NCI-H2196 (cell line): ENCODE measurements at regions not wholly inside any gene's neighbourhood (a gene's known extent, or its start where the extent isn't known, plus 50 kb on each side); places are given as distances from the start of the nearest gene placed in this dataset.

Source experiments
- DNase-seq: peaks from one replicate; lab custom pipeline; 2025; ENCODE audit not compliant: unreplicated experiment; lab: John Stamatoyannopoulos, UW

DNA sequence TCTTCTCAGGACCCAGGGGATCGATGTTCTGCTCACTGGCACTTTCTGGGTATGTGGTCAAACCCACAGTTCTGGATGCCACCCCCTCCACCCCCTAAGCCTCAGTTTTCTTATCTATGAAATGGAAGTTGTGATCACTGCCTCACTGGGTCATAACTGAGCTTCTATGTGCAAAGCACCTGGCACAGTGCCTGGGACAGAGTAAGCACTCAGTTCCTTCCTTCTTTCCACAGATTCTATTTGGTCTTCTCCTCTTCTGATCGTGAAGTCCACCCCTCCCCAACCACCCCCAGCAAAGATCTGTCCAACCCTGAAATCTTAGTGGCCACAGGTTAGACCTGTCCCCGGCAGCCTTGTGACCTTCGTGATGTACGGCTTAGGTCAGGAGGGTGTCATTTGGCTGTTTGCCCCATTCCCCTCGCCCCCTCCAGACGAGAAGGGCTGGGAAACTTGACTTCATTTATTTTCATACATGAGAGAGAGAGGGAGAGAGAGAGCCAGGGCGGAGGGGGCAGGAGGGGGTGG, 181.4 kb downstream of the FGF18 start:
- DNase-seq = no peak

DNA sequence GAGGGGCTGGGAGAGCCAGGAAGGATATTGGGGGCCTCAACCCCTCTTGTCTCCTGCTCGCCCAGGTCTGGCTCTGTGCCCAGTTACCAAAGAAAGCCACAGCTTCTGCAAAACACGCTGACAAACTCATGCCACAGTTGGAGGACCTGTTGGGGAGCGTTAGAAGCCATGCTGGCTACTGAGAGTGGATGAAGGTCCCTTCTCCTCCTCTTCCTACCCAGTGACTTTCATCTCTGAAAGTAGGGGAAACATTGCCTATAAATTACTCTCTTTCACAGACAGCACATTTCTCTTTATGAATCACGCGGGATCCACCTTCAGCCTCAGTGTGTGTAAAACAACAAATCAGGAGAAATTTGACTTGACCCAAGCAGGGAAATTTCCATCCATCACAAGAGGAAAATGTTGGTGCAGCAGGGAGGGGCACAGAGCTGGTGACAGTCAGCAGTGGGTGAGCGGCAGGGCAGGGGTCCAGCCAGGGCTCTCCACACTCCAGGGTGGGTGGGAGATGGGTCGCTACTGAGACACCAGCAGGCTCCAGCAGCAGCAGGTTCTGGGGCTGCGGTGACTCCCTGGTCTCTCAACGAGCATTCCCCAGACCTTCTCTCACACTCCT, 181.9 kb downstream of the FGF18 start:
- DNase-seq = no peak

DNA sequence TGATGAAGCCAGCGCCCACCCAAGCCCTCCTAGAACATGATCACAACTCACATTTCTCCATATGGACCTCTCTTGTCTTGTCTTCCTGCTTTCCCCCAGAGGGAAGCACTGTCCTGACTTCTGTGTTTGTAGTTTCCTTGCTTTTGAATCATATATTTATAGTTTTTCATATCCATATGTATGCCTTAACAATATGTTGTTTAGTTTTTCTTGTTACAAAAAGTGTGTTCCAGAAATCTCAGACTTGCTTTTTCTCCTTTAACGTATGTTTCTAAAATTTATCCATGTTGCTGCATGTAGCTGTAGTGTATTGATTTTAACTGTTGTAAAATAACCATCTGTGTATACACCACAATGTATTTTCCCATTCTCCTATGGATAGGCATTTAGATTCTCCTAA, 182.0 kb upstream of the SMIM23 start:
- DNase-seq = no peak

DNA sequence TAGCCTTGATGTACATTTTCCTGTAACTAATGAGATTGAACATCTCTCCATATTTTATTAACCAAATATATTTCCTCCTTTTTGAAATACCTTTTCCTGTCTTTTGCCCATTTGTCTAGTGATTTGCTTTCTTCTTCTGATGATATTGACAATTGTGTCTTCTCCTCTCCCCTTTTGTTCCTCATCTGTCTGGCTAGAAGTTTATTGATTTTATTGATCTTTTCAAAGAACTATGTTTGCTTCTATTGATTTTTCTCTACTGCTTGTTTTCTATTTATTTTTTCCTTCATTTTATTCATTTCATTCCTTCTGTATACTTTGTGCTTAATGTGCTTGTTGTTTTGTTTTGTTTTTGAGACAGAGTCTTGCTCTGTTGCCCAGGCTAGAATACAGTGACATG, 181.4 kb upstream of the SMIM23 start:
- DNase-seq = no peak

DNA sequence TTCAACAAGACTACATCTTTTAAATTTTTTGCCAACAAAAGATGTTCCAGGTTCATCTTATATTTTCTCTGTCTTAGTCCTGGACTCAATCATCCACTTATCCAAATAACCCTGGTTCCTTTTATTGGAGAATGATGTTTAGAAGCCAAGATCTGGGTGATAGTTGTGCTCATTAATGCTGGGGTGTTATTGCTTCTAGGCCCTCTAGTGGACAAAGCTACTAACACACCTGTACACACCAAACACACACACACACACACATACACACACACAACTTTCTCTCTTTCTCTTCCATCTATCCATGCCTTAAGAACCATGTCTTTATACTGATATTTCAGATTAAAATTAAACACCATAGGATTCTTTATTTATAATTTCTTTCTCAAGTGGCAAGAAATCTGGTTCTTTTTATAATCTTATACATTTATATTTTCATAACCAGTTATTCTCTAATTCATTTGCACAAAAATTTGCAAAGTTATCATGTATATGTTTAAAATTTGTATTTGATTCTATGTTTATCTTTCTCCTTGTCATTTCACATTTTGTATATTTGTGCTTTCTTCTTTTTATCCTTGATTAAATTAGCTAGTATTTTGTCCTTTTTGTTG, 179.1 kb upstream of the SMIM23 start:
- no peak for DNase-seq

DNA sequence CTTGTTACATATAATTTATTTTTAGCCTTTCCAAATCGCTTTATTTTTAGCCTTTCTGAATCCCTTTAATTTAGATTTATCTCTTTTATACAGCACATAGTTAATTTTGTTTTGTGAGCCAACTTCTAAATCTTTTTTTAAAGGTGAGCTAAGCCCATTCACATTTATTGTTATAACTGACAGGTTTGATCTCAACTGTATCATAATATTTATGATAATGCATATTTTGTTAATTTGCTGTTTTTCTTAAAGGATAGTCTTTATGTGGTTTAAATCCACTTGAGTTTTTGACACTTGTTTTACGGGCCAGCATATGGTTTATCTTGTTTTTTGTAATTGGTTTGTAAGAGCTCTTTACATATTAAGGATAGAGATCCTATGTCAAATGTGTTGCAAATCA, 177.8 kb upstream of the SMIM23 start:
- DNase-seq = no peak

DNA sequence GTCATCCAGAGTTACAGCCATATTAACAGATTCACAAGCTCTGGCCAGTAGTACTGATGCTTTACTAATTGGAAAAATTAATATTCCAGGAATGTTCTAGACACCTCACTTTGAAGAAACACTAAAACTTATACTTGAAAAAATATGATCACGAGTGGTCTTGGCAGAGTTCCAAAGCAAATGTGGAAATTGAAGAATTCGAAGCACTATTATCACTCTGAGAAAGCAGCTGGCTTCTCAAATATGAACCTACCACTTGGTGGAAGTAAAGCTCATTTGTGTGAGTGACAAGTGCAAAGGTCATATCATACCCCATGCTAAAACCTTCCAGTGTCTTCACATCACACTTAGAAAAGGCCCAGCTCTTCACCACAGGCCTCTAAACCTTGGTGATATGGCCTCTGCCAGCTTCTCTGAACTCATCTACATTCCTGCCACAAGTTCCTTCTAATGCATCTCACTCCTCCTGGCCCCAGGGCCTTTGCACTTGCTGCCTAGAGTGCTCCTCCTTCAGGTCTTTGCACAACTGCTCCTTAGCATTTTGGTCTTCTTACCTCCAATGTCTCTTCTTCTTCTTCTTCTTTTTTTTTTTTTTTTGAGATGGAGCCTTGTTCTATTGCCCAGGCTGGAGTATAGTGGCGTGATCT, 175.7 kb upstream of the SMIM23 start:
- no peak for DNase-seq

DNA sequence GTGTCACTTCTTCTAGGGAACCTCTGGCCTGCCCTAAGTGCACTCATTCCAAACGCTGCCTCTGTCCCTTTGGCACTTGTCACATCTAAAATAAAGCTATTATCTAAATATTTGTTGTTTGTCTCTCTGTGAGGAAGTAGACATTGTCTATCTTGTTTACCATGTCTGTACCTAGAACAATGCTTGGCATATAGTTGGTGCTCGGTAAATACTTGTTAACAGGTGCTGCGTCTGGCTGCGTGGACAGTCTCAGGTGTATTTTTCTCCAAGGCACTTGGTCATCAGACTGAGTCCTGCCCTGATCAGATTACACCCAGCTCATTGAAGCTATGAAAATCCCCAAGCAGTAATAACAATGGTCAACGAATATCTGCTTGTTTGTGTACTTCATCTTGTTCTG, 174.9 kb upstream of the SMIM23 start:
- DNase-seq = peak; percentile 56

DNA sequence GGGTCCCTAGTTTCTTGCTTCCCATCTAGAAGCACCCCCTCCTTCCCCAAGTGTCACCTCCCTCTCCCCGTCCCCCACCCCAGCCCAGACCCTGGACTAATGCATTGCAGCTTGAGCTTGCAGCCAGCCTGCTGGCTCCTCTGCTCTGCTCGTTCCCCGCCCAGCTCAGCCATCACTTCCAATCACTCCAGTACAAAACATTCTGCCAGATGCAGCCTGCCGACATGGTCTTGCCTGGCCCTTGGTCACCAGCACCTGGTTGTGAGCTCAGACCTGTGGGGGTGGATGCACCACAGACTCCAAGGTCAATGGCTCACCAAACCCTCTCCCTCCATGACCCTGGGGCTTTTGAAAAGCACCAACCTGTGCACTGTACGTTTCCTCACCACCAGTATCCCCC, 172.9 kb upstream of the SMIM23 start:
- DNase-seq = no peak

DNA sequence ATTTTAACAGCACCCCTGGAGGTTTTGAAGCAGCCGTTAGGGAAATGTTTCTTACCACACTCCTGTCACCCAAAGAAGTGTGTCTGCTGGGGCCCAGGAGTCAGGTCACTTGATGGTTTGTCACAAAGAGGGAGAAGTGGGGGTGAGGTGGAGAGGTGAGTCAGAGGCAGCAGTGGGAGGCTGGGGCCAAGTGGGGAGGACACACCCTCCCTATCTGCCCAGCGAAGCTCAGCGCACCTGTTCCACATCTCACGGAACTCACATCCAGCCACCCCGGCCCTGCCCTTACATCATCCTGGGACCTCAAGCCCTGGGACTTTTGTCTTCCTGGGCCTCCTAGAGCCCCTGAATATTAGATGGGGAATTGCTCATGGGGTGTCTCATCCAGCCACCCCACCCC, 171.1 kb upstream of the SMIM23 start:
- no peak for DNase-seq

DNA sequence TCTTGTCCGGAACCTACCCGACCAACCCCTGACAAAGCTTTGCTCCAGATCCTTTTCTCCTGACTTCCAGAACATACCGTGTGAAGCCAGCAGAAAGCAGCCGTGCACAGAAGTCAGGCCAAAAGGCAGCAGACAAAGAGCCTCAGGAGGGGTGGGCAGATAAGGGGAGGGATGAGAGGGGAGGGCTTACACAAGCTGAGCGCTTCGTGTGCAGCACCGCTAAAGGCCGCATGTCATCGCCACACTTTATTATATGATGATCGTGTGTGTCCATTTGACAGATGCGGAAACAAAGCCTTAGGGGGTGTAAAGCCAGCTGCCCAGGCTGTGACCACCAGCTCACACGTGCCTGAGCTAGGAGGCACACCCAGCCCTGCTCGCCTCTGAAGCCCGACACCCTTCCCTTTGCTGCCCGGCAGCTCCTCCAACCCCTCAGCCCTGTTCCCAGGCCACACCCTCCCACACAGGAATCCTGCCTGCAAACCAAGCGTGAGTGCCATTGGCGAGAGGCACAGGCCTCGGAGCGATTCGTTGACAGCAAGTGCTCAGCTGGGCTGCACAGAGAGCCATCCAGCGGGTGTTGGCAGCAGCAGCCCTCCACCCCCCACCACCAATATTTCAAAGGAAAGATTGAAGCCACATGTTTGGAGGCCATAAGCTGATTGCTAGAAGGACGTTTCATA, 170.5 kb upstream of the SMIM23 start:
- DNase-seq = no peak

DNA sequence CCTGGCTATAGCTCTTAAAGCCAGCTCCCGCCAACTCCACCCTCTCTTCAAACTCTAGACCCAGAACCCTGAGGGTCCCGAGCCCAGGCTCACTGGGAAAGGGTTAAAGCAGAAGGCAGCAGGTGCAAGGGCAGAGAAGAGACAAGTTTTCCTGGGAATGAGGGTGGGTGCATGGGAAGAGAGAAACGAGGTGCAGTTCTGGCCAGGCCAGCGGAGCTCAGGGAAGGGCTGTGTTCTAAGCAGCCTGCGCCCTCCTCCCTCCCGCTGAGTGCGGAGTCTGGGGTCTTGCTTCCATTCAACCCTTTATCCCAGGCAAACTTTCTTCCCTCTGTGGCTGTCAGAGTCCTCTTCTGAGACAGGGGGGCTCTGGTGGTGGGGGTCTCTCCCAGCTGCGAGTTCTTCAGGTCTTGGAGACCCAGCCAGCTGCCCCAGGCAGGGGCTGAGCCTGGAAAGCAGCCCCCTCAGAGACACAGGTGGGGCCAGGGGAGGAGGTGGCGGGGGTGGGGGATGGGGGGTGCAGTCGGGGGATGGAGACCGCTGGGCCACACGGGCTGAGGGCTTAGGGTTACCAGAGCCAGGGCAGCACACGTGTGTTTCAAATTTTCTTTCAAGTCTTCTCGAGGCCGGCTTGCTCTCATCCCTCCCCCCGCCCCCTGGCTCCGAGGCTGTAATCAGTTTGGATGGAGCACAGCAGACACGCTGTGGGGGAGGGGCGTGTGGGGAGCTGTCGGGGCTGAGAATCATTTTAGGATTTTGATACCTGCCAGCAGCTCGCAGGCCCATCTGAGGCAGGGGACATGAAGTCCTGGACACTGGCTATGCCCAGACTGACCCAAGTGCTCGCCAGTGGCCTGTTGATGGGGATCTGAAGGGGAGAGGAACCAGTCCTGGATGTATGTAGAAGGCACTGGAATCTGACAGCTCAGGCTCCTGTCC, 169.6 kb upstream of the SMIM23 start:
- DNase-seq = no peak

DNA sequence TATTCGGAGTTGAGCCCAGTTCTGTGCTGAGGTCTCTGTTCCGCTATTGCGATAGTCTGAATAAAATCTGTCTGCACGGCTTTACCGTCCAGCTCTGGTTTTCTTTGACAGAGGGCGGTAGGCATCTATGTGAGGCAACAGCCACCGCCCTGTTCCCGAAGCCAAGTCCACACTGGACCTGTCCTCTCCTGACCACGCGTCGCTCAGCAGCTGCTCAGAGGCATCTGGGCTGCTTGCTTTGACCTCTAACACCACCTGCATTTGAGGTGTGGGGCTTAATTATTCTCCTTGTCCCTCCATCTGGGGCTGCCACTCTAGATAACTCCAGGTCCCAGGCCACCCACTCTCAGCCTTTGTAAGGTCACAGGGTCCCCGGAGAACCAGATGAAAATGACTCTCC, 168.4 kb upstream of the SMIM23 start:
- DNase-seq = no peak

DNA sequence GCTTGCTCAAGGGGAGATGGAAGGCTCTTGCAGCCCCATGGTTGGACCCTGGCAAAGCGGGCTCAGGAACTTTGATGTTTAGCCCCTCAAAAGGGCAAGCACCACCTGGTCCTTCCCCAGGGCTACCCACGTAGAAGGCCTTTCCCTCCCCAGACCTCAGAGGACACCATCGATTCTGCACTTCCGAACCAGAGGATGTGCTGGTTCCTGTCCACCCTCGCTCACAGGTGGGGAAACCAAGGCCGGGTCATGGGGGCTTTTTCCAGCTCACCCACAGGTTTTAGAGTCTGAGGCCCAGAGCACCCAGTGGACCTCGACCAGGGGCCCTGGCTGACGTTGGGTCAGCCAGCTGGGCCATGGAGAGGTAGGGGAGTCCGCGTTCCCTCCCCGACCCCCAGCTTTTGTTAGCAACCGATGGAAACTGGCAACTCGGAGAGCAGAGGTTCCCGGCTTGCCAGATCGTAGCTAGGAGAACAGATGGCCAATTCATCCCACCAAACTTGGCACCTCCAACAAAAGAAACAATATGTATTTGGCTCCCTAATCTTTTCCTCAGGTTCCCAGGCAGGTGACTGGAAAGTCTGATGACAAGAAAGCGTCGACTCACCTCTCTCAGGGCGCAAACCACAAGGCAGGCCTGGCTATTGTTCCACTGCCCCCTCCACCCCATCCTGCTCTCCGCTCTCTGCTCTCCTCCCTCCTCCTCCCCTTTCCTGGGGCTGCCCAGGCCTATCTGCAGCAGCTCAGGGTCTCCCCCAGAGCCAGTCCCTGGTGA, 167.6 kb upstream of the SMIM23 start:
- no peak for DNase-seq

DNA sequence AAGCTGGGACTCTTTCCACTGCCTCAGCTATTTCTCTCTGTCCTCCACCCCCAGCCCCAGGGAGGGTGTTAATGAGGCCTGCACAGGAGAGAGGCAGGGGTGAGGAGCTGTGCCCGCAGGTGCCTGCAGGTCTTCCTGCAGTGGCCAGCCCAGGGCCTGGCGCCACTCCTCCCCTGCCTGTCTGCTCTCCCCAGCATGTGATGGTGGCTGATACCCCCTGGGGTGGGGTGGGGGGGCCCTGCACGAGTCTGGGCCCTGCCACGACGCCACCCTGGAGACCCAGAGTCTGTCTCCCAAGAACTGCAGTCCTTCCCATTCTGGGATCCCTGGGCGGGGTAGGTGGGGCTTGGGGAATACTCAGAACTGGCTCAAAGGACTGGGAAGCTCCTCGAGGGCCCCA, 166.4 kb upstream of the SMIM23 start:
- DNase-seq = no peak

DNA sequence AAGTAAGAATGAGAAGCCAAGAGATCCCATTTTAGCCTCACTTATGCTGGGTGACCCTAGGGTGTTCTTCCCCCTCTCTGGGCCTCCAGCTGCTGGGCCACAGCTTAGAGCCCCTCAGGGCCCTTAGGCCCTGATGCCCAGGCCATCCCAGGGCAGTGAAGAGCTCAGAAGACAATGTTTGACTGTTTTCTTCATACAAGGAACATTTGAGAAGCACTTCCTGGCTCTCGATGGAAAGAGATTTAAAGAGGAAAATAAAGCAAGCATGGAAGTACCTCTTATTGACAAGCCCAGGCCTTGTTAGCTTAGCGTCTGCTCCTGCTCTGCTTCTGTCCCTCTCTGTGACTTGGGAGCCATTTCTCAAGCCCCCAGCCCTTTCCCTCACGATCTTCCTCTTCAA, 165.9 kb upstream of the SMIM23 start:
- DNase-seq = no peak

DNA sequence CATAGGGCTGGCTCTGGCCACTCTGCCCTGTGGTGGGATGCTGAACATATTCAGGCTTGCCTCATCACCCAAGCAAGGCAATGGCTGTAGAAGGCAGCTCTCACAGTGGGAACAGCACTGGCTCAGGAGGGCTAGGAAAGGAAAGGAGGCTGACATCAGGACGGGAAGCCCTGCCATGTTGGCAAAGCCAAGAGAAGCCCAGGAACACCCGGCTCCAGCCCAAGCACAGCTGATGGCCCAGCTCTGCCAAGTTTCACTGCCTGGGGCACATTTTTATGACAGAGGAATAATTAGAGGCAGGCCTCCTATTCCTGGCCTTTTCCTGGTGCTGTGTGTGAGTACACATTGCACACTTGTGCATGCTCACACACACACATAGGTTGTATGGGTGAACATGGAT, 163.6 kb upstream of the SMIM23 start:
- DNase-seq = no peak

DNA sequence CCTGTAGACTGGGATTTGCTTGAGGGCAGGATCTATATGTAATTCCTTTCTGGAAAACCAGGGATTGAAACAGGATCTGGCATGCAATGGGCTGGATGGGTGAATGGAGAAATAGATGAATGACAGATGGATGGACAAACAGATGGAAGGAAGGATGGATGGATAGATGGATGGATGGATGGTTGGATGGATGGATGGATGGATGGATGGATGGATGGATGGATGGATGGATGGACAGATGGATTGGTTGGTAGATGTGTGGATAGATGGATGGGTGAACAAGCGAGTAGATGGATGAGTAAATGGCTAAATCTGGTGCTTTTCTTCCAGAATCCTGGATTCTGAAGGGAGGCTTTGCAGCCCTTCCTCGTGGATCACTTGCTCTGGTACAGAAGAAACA, 162.5 kb upstream of the SMIM23 start:
- DNase-seq = no peak

DNA sequence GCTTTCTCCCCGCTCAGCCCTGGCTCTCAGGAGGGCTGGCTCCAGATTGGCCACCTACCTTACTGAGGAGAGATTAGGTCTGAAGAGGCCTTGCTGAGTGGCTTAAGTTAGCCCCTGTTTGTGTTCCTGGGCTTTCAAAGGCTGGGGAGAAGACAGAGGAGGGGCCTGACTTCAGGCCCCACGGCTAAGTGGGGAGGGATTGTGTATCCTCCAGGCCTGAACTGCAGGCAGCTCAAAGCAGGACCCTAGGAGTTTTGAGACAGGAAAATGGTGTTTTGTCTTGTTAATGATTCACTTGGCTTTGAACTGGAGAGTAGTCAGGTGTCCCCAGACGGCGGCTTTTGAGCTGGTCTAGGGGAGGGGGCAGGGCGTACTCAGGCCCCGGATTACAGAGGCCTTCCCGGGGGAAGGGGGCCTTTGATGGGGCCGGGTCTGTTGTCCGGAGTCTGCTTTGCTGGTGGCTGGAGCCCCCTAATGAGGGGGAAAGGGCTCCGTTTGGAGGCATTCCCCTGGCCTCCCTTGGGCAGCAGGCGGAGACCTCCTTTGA, 162.0 kb upstream of the SMIM23 start:
- DNase-seq = no peak

DNA sequence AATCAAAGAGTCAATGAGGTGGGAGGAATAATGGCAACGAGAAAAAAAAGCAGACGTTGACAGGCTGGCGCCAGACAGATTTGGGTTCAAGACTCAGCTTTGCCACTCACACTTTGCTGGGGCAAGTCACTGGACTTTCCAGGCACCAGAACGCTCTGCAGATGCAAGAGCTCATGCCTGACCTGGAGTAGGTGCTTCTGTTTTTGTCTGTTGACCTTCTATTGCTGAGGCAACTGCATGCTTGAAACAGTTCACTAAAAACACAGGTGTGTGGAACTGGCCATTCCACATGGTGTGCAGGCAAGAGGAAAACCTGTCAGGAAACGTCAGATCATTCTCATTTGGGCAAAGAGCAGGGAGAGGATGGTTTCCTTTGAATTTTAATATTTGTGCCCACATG, 161.2 kb upstream of the SMIM23 start:
- DNase-seq = no peak
